AG04450 (cell line): ENCODE measurements at regions not wholly inside any gene's neighbourhood (a gene's known extent, or its start where the extent isn't known, plus 50 kb on each side); places are given as distances from the start of the nearest gene placed in this dataset.

Source experiments
- CTCF ChIA-PET: fragments of 300-600, 350-600 bp; formaldehyde crosslinking; extraction: SDS; loops from one replicate; lab custom pipeline; 2022; ENCODE audit warnings: antibody characterized with exemption, inconsistent platforms; lab: Charles Lee
- POLR2A ChIA-PET: fragments of 350-600 bp; formaldehyde crosslinking; extraction: SDS; loops from one replicate; lab custom pipeline; 2021; ENCODE audit warnings: antibody characterized with exemption, inconsistent platforms; lab: Yijun Ruan, JAX
- DNase-seq: peaks from one replicate; pipeline ENCODE4 v3.0.0-alpha.2; 2011; ENCODE audit warnings: low read depth, low spot score
- H3K27ac ChIP-seq: one replicate; pipeline ENCODE4 v1.5.1; 2012; ENCODE audit warnings: low read depth, low read length, control low read depth
- H3K27me3 ChIP-seq: one replicate; pipeline ENCODE4 v1.6.0; 2012; ENCODE audit warnings: low read length; ENCODE audit not compliant: control insufficient read depth, insufficient read depth
- H3K4me3 ChIP-seq: 2 replicates; pipeline ENCODE4 v1.5.1; 2011; ENCODE audit warnings: mild to moderate bottlenecking, low read depth, low read length, control low read depth
- H3K9me3 ChIP-seq: 2 replicates; pipeline ENCODE4 v1.5.1; 2012; ENCODE audit warnings: low read length; ENCODE audit not compliant: control insufficient read depth, insufficient read depth
- CTCF ChIP-seq: IDR thresholded peaks from 2 replicates; pipeline ENCODE4 v1.5.1; 2011; ENCODE audit warnings: low read depth, low read length, control low read depth, inconsistent platforms

DNA sequence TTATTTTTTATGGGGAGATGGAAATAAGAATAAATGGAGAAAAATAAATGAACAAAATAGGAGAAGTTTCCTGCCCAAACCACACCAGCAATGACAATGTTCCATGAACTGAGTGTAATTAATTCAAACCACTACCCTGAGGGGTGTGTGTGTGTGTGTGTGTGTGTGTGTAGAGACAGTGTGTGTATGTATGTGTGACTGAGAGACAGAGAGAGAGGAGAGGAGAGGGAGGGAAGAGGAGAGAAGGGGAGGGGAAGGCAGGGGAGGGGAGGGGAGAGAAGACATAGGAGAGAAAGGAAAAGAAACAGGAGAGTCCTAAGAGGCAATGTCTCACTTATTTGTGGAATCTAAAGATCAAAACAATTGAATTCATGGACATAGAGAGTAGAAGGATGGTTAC, 65.0 kb upstream of the POU2AF1 start:
- POLR2A ChIA-PET: no interaction called here
- TF ChIP-seq CTCF: no peak
- H3K9me3 ChIP-seq: no peaks in the 10 kb centered on the region

DNA sequence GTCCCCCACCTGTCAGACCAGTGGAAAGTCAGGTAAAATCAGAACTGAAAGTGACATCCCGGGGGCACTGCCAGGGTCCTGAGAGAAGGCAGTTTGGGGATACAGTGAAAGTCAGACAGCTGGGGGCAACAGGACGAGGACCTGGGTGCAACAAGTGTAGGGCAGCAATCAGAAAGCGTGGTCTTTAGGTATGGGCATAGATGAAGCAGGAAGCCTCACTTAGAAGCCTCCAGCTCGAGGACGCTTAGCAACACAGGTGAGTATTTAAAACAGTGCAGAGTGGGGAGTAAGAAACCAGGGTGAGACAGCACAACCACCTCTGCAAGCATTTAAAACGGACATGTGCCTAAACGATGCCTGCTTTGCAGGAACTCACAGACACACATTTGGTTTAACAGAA, 64.6 kb upstream of the POU2AF1 start:
- no peak for DNase-seq
- no peaks in the 10 kb centered on the region for H3K9me3 ChIP-seq
- TF ChIP-seq CTCF: no peak
- no peak overlapping the region for H3K27ac ChIP-seq
- POLR2A ChIA-PET: no interaction called here
- H3K27me3 ChIP-seq: no peaks in the 10 kb centered on the region
- no peak overlapping the region for H3K4me3 ChIP-seq
- CTCF ChIA-PET: no interaction called here

More for the DNA sequence above, 65.0 kb upstream of the POU2AF1 start:
- CTCF ChIA-PET: no interaction called here
- no peak for DNase-seq
- no peaks in the 10 kb centered on the region for H3K27me3 ChIP-seq
- no peak overlapping the region for H3K4me3 ChIP-seq
- H3K27ac ChIP-seq: no peak overlapping the region

GRCh38 chr11:111443032-111443431, 64.0 kb upstream of the POU2AF1 start:
- no peak for DNase-seq
- Histone ChIP-seq H3K4me3 (no peak overlapping the region), H3K27ac (no peak overlapping the region), H3K27me3 (no peaks in the 10 kb centered on the region), H3K9me3 (no peaks in the 10 kb centered on the region)
- no peak for TF ChIP-seq CTCF
- CTCF ChIA-PET: interaction anchor here (1.3 kb wide), 1 partner anchor 159 kb away, joined by 3 read pairs; no protein-coding TSS in a partner anchor
- POLR2A ChIA-PET: no interaction called here

- Histone ChIP-seq H3K27ac (peak overlapping the region; percentile 89), H3K4me3 (no peak overlapping the region), H3K9me3 (no peaks in the 10 kb centered on the region), H3K27me3 (no peaks in the 10 kb centered on the region)
- no peak for TF ChIP-seq CTCF
- peak; percentile 91 for DNase-seq
- ChIA-PET CTCF (interaction anchor here (1.0 kb wide), 1 partner anchor 13 kb away, joined by 3 read pairs; no protein-coding TSS in a partner anchor), POLR2A (interaction anchor here (1.2 kb wide), 1 partner anchor 106 kb away, joined by 3 read pairs; no protein-coding TSS in a partner anchor)
Observed at GRCh38 chr11:111441443-111441842, 62.4 kb upstream of the POU2AF1 start.

DNA sequence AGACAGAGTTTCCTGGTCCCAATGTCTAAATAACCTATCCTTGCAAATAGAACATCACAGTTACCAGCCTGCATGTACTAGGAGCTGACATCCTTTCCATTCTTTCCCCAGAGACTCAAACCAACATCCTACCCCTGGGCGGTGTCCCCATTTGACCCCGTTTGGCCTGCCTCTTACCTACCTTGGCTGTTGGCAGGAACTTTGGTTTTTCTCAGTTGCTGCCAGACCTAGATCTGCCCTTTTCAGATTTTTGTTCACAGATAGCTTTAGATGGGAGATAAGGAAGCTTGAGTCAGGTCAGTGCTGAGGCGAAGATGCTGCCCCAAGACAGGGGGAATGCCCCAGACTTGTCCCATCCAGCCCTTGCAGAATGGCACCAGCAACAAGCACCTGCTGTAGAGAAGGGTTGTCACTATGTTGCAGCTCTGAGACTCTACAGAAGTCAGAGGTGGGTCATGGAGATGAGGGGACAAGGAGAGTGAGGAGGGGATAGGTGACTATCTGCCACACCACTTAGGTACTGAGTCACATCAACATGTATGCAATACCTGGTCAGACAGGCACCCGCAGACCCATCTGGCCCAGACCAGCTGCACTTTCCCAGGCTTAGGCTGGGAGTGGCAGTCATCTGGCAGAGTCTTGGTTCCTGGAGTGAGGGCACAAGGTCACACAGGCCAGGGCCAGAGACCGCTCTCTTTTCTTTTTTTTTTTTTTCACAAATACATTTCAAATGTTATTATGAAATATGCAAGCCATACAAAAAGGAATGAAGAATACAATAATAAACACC, 61.5 kb upstream of the POU2AF1 start:
- ChIA-PET CTCF (no interaction called here), POLR2A (interaction anchor here (1.2 kb wide), 1 partner anchor 107 kb away, joined by 3 read pairs; no protein-coding TSS in a partner anchor)
- Histone ChIP-seq H3K27me3 (no peaks in the 10 kb centered on the region), H3K27ac (peak overlapping the region; percentile 89), H3K9me3 (no peaks in the 10 kb centered on the region), H3K4me3 (no peak overlapping the region)
- TF ChIP-seq CTCF: no peak
- DNase-seq: no peak
